ENCODE measurements at regions not wholly inside any gene's neighbourhood (a gene's known extent, or its start where the extent isn't known, plus 50 kb on each side); places are given as distances from the start of the nearest gene placed in this dataset.

DNA sequence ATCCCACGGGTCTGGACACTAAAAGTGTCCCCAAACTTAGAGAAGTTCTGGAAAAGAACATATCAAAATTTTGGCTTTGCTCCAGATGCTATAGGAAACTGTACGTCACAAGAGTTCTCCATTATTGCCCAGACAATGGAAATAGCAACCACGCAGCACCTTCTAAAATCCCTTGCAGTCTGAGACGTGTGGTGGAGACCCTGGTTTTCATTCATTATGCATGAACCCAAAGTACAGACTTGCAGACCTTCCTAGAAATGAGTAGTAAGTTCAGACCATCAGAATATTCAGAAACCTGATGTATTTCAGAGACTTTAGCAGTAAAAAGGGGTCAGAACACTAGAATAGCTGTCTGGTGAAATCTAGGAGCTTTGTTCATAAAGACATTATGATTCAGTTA, 50.0 kb upstream of the BCL2L14 start:
- no TSS peak for BruUV-seq (replicated peaks)
- intact Hi-C loops (cut with micrococcal nuclease; ENCODE audit: unreplicated experiment) = no loop called here
- Mint-ChIP-seq H3K4me1 (ENCODE audit: low read depth, unreplicated experiment) (peaks cover 31% of the 10 kb centered on the region), H3K4me3 (ENCODE audit: low read depth, unreplicated experiment) (no peak overlapping the region), H3K27ac (ENCODE audit: unreplicated experiment) (no peak overlapping the region), H3K27me3 (ENCODE audit: unreplicated experiment) (no peaks in the 10 kb centered on the region), H3K9me3 (ENCODE audit: low read depth, unreplicated experiment) (no peaks in the 10 kb centered on the region), H3K36me3 (ENCODE audit: insufficient read depth, unreplicated experiment) (no peaks in the 10 kb centered on the region)
- no peak for DNase-seq
- CTCF ChIA-PET = no interaction called here
- TF ChIP-seq CTCF (IDR thresholded peaks at IDR 0.05; ENCODE audit: unreplicated experiment) = no peak
